IMR-90 (cell line): ENCODE measurements at regions not wholly inside any gene's neighbourhood (a gene's known extent, or its start where the extent isn't known, plus 50 kb on each side); places are given as distances from the start of the nearest gene placed in this dataset.

ENCODE experiments used
- ATAC-seq: fragments of 200-7000 bp; cut with Tn5 transposase; 2 replicates; pipeline ENCODE4 v1.9.1; 2020; ENCODE audit warnings: low read depth, mild to moderate bottlenecking, moderate library complexity
- BruUV-seq: library from RNA; stranded (reverse); fragments of 400-500 nt; replicated peaks from 2 replicates; lab custom pipeline; 2021; lab: Mats Ljungman, UMichigan
- CTCF ChIA-PET: fragments of 300-600 bp; formaldehyde crosslinking; extraction: SDS; loops from one replicate; lab custom pipeline; 2021; ENCODE audit warnings: antibody characterized with exemption; lab: Yijun Ruan, JAX
- POLR2A ChIA-PET: fragments of 300-600 bp; sonication (Branson Sonifier 250); formaldehyde crosslinking; loops from one replicate; lab custom pipeline; 2022; ENCODE audit warnings: antibody characterized with exemption; ENCODE audit not compliant: unreplicated experiment; lab: Charles Lee
- DNase-seq: peaks from one replicate; pipeline ENCODE4 v3.0.0; 2013
- H2AFZ ChIP-seq: replicated peaks from 2 replicates; pipeline ENCODE3; 2013; ENCODE audit warnings: low read length, mild to moderate bottlenecking; ENCODE audit not compliant: poor library complexity
- H2AK5ac ChIP-seq: 2 replicates; pipeline ENCODE4 v1.6.1; 2013; ENCODE audit warnings: low read depth, low read length, inconsistent platforms
- H2AK9ac ChIP-seq: replicated peaks from 2 replicates; pipeline ENCODE3; 2013; ENCODE audit warnings: mild to moderate bottlenecking, low read depth, low read length, moderate library complexity; ENCODE audit not compliant: poor library complexity
- H2BK120ac ChIP-seq: 2 replicates; pipeline ENCODE4 v1.6.1; 2013; ENCODE audit warnings: low read depth, low read length, inconsistent platforms
- H2BK15ac ChIP-seq: 3 replicates; pipeline ENCODE4 v1.6.1; 2013; ENCODE audit warnings: low read depth, low read length, inconsistent platforms
- H2BK20ac ChIP-seq: 2 replicates; pipeline ENCODE4 v1.6.1; 2013; ENCODE audit warnings: low read depth, mild to moderate bottlenecking, inconsistent platforms, low read length, moderate library complexity
- H2BK5ac ChIP-seq: 2 replicates; pipeline ENCODE4 v1.6.1; 2013; ENCODE audit warnings: mild to moderate bottlenecking, low read depth, low read length, inconsistent platforms; ENCODE audit not compliant: poor library complexity, severe bottlenecking
- H3K14ac ChIP-seq: replicated peaks from 2 replicates; pipeline ENCODE4 v1.6.1; 2013; ENCODE audit warnings: low read depth, low read length, inconsistent platforms
- H3K18ac ChIP-seq: 2 replicates; pipeline ENCODE4 v1.6.1; 2013; ENCODE audit warnings: low read depth, low read length, control low read depth
- H3K23ac ChIP-seq: 2 replicates; pipeline ENCODE4 v1.6.1; 2013; ENCODE audit warnings: low read depth, low read length, inconsistent platforms
- H3K27ac ChIP-seq: 2 replicates; pipeline ENCODE4 v1.5.1; 2013; ENCODE audit warnings: mild to moderate bottlenecking, control low read depth, low read length; ENCODE audit not compliant: insufficient read depth
- H3K27me3 ChIP-seq: 2 replicates; pipeline ENCODE4 v1.6.1; 2013; ENCODE audit warnings: low read length; ENCODE audit not compliant: control insufficient read depth, insufficient read depth
- H3K36me3 ChIP-seq: 2 replicates; pipeline ENCODE4 v1.6.1; 2013; ENCODE audit warnings: low read length, mixed read lengths; ENCODE audit not compliant: control insufficient read depth, insufficient read depth
- H3K4ac ChIP-seq: 2 replicates; pipeline ENCODE4 v1.6.1; 2013; ENCODE audit warnings: low read depth, low read length, inconsistent platforms
- H3K4me1 ChIP-seq: 2 replicates; pipeline ENCODE4 v1.6.1; 2013; ENCODE audit warnings: low read length, mixed read lengths; ENCODE audit not compliant: control insufficient read depth, insufficient read depth
- H3K4me2 ChIP-seq: 2 replicates; pipeline ENCODE4 v1.6.1; 2013; ENCODE audit warnings: low read depth, mild to moderate bottlenecking, control low read depth, low read length, moderate library complexity
- H3K4me3 ChIP-seq: 2 replicates; pipeline ENCODE4 v1.5.1; 2013; ENCODE audit warnings: low read depth, mild to moderate bottlenecking, control low read depth, low read length, moderate library complexity; ENCODE audit not compliant: insufficient read depth
- H3K56ac ChIP-seq: 2 replicates; pipeline ENCODE4 v1.6.1; 2013; ENCODE audit warnings: low read length, inconsistent platforms; ENCODE audit not compliant: insufficient read depth; ENCODE audit errors: extremely low read depth
- H3K79me1 ChIP-seq, 2 experiments: 2 replicates each; pipeline ENCODE4 v1.6.1; 2013; ENCODE audit warnings: low read length in 2 of 2, inconsistent platforms in 1 of 2, low read depth in 1 of 2
- H3K9ac ChIP-seq: 2 replicates; pipeline ENCODE4 v1.6.1; 2013; ENCODE audit warnings: low read depth, low read length, control low read depth
- H3K9me1 ChIP-seq: 2 replicates; pipeline ENCODE4 v1.6.1; 2013; ENCODE audit warnings: low read length, inconsistent platforms; ENCODE audit not compliant: insufficient read depth
- H3K9me3 ChIP-seq: 2 replicates; pipeline ENCODE4 v1.6.1; 2013; ENCODE audit warnings: low read length; ENCODE audit not compliant: control insufficient read depth, insufficient read depth
- H4K20me1 ChIP-seq: 2 replicates; pipeline ENCODE4 v1.6.1; 2013; ENCODE audit warnings: low read length, inconsistent platforms; ENCODE audit not compliant: insufficient read depth
- H4K5ac ChIP-seq: 2 replicates; pipeline ENCODE4 v1.6.1; 2013; ENCODE audit warnings: mild to moderate bottlenecking, low read depth, low read length, control low read depth
- H4K8ac ChIP-seq, 2 experiments: 2 replicates each; pipeline ENCODE4 v1.6.1; 2013; ENCODE audit warnings: low read depth in 2 of 2, low read length in 2 of 2, control low read depth in 1 of 2, inconsistent platforms in 1 of 2
- H4K91ac ChIP-seq: 2 replicates; pipeline ENCODE4 v1.6.1; 2013; ENCODE audit warnings: low read depth, low read length, inconsistent platforms; ENCODE audit not compliant: insufficient read depth
- BHLHE40 ChIP-seq: fragments of 150-350 bp; IDR thresholded peaks from 2 replicates; pipeline ENCODE4 v1.6.1; 2016; ENCODE audit warnings: mild to moderate bottlenecking, low read depth, low read length
- CEBPB ChIP-seq: IDR thresholded peaks from 2 replicates; pipeline ENCODE4 v1.6.1; 2012; ENCODE audit warnings: low read depth, low read length, improper control_type of control experiment
- CHD1 ChIP-seq: IDR thresholded peaks from 2 replicates; pipeline ENCODE4 v1.6.1; 2012; ENCODE audit warnings: low read depth, low read length, improper control_type of control experiment
- FOS ChIP-seq: fragments of 150-350 bp; IDR thresholded peaks from 2 replicates; pipeline ENCODE4 v1.6.1; 2016; ENCODE audit warnings: low read depth, low read length
- MAFK ChIP-seq: IDR thresholded peaks from 2 replicates; pipeline ENCODE4 v1.6.1; 2012; ENCODE audit warnings: low read depth, low read length, improper control_type of control experiment
- MAZ ChIP-seq: IDR thresholded peaks from 2 replicates; pipeline ENCODE4 v1.6.1; 2012; ENCODE audit warnings: low read depth, mild to moderate bottlenecking, low read length, improper control_type of control experiment, moderate library complexity, borderline replicate concordance
- MXI1 ChIP-seq: IDR thresholded peaks from 2 replicates; pipeline ENCODE4 v1.6.1; 2012; ENCODE audit warnings: low read depth, mild to moderate bottlenecking, low read length, moderate library complexity, borderline replicate concordance
- NFE2L2 ChIP-seq: fragments of 150-350 bp; IDR thresholded peaks from 2 replicates; pipeline ENCODE4 v1.6.1; 2016; ENCODE audit warnings: low read depth, mild to moderate bottlenecking, low read length
- POLR2A ChIP-seq: IDR thresholded peaks from 2 replicates; pipeline ENCODE4 v1.6.1; 2012; ENCODE audit warnings: mild to moderate bottlenecking, low read depth, low read length
- RAD21 ChIP-seq: IDR thresholded peaks from 2 replicates; pipeline ENCODE4 v1.6.1; 2012; ENCODE audit warnings: low read length, improper control_type of control experiment
- RCOR1 ChIP-seq: IDR thresholded peaks from 2 replicates; pipeline ENCODE4 v1.6.1; 2012; ENCODE audit warnings: mild to moderate bottlenecking, low read length, improper control_type of control experiment; ENCODE audit not compliant: insufficient replicate concordance
- RFX5 ChIP-seq: IDR thresholded peaks from 2 replicates; pipeline ENCODE4 v1.8.0; 2012; ENCODE audit warnings: low read depth, mild to moderate bottlenecking, low read length, moderate library complexity
- SMC3 ChIP-seq: fragments of 150-350 bp; IDR thresholded peaks from 2 replicates; pipeline ENCODE4 v1.6.1; 2016; ENCODE audit warnings: low read depth, mild to moderate bottlenecking, antibody characterized with exemption, low read length, moderate library complexity
- WGBS, 2 experiments: methylation state at CpG; one replicate each; pipeline versions ENCODE4 v1.1.5 to v1.1.7; 2013; ENCODE audit warnings: missing lambda C conversion rate in 2 of 2; ENCODE audit not compliant: insufficient read length in 1 of 2; ENCODE audit errors: extremely low coverage in 2 of 2; 5-methylcytosine and 5-hydroxymethylcytosine counted together
- dilution Hi-C: fragments of 300-500 bp; cut with HindIII; formaldehyde crosslinking; loops from one replicate; pipeline ENCODE4 v1.14.3; 2018; ENCODE audit warnings: low sequenced_read_pairs; ENCODE audit not compliant: unreplicated experiment
- in situ Hi-C: fragments of 300-500 bp; cut with MboI; formaldehyde crosslinking; loops from 3 replicates; pipeline ENCODE4 v1.14.3; 2019; ENCODE audit warnings: low sequenced_read_pairs, inconsistent platforms, mixed read lengths
- intact Hi-C: fragments of 100-400 bp; cut with micrococcal nuclease; formaldehyde crosslinking; loops from 2 replicates; pipeline ENCODE4 v1.10.0; 2022
- TF ChIP-seq, protein P1 (sequence below): fragments of 150-350 bp; IDR thresholded peaks from 2 replicates; pipeline ENCODE4 v1.6.1; 2016; ENCODE audit warnings: low read depth, mild to moderate bottlenecking, low read length, moderate library complexity, borderline replicate concordance
- TF ChIP-seq, protein P2 (sequence below): conservative IDR thresholded peaks from 2 replicates; pipeline ENCODE4 v1.5.1; 2012; ENCODE audit warnings: mild to moderate bottlenecking, low read depth, low read length, improper control_type of control experiment
- TF ChIP-seq, protein P3 (sequence below): fragments of 150-350 bp; IDR thresholded peaks from 2 replicates; pipeline ENCODE4 v1.6.1; 2017; ENCODE audit warnings: mild to moderate bottlenecking, antibody characterized with exemption, low read length, low read depth

DNA sequence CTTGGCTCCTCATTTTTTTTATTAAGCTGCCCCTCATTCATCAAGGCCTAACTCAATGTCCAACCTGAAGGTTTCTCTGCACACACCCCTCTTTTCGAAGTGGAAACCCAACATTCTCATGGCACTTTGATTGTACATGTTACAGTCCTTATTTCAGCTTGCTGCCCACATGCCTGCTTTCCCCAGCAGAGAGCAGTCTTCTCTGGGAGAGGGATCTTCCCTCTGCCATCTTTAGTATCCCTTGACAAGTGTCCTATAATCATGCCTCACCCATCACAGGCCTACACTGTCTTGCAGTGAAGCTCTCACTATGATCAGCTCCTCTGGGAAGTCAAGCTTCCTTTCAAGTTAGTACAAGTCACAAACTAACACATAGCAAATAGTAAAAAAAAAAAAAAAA, 175.1 kb downstream of the ACER2 start:
- no peak overlapping the region for H4K8ac ChIP-seq
- WGBS, 2 experiments: no CpG with 5 or more reads among the region's 1 CpG
- H3K79me1 ChIP-seq: no peaks in the 10 kb centered on the region
- intact Hi-C loops: no loop called here
- H3K9me1 ChIP-seq: no peaks in the 10 kb centered on the region
- H3K9ac ChIP-seq: no peak overlapping the region
- H2AK5ac ChIP-seq: no peak overlapping the region
- no peak overlapping the region for H3K14ac ChIP-seq
- dilution Hi-C loops: no loop called here
- POLR2A ChIA-PET: interaction anchor here (0.6 kb wide), 1 partner anchor 13 kb away, joined by 5 read pairs; no protein-coding TSS in a partner anchor
- H2AK9ac ChIP-seq: no peak overlapping the region
- no peak overlapping the region for H3K4ac ChIP-seq
- in situ Hi-C loops: no loop called here
- H3K9me3 ChIP-seq: no peaks in the 10 kb centered on the region
- no peak overlapping the region for H2BK120ac ChIP-seq
- H3K36me3 ChIP-seq: no peaks in the 10 kb centered on the region
- H2BK15ac ChIP-seq: no peak overlapping the region
- no TSS peak for BruUV-seq
- H2BK5ac ChIP-seq: no peak overlapping the region
- no peak overlapping the region for H4K5ac ChIP-seq
- no peaks in the 10 kb centered on the region for H3K4me1 ChIP-seq
- no peaks in the 10 kb centered on the region for H4K20me1 ChIP-seq
- H2AFZ ChIP-seq: no peak overlapping the region
- ATAC-seq (no peak), DNase-seq (no peak)
- no peak overlapping the region for H4K91ac ChIP-seq
- H2BK20ac ChIP-seq: no peak overlapping the region
- H3K4me2 ChIP-seq: no peak overlapping the region
- H3K27me3 ChIP-seq: no peaks in the 10 kb centered on the region
- H3K4me3 ChIP-seq: no peak overlapping the region
- H3K23ac ChIP-seq: no peak overlapping the region
- TF ChIP-seq POLR2A: no peak
- TF ChIP-seq FOS: no peak
- no peak for TF ChIP-seq MXI1
- no peak for TF ChIP-seq MAFK
- TF ChIP-seq, protein P1, sequence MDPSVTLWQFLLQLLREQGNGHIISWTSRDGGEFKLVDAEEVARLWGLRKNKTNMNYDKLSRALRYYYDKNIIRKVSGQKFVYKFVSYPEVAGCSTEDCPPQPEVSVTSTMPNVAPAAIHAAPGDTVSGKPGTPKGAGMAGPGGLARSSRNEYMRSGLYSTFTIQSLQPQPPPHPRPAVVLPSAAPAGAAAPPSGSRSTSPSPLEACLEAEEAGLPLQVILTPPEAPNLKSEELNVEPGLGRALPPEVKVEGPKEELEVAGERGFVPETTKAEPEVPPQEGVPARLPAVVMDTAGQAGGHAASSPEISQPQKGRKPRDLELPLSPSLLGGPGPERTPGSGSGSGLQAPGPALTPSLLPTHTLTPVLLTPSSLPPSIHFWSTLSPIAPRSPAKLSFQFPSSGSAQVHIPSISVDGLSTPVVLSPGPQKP: no peak
- TF ChIP-seq CHD1: no peak
- TF ChIP-seq RCOR1: no peak
- TF ChIP-seq CEBPB: no peak
- no peak for TF ChIP-seq BHLHE40
- TF ChIP-seq, protein P2, sequence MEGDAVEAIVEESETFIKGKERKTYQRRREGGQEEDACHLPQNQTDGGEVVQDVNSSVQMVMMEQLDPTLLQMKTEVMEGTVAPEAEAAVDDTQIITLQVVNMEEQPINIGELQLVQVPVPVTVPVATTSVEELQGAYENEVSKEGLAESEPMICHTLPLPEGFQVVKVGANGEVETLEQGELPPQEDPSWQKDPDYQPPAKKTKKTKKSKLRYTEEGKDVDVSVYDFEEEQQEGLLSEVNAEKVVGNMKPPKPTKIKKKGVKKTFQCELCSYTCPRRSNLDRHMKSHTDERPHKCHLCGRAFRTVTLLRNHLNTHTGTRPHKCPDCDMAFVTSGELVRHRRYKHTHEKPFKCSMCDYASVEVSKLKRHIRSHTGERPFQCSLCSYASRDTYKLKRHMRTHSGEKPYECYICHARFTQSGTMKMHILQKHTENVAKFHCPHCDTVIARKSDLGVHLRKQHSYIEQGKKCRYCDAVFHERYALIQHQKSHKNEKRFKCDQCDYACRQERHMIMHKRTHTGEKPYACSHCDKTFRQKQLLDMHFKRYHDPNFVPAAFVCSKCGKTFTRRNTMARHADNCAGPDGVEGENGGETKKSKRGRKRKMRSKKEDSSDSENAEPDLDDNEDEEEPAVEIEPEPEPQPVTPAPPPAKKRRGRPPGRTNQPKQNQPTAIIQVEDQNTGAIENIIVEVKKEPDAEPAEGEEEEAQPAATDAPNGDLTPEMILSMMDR: no peak
- TF ChIP-seq NFE2L2: no peak
- TF ChIP-seq, protein P3, sequence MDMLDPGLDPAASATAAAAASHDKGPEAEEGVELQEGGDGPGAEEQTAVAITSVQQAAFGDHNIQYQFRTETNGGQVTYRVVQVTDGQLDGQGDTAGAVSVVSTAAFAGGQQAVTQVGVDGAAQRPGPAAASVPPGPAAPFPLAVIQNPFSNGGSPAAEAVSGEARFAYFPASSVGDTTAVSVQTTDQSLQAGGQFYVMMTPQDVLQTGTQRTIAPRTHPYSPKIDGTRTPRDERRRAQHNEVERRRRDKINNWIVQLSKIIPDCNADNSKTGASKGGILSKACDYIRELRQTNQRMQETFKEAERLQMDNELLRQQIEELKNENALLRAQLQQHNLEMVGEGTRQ: no peak
- no peak for TF ChIP-seq SMC3
- no peak for TF ChIP-seq RAD21
- no peak for TF ChIP-seq MAZ
- no peak for TF ChIP-seq RFX5
- no peak overlapping the region for H3K27ac ChIP-seq
- no peak overlapping the region for H3K56ac ChIP-seq
- CTCF ChIA-PET: no interaction called here
- no peak overlapping the region for H3K18ac ChIP-seq
